HG02623 (cell line): ENCODE measurements at regions not wholly inside any gene's neighbourhood (a gene's known extent, or its start where the extent isn't known, plus 50 kb on each side); places are given as distances from the start of the nearest gene placed in this dataset.
"Not testable (repeated sequence)": the region's sequence is repeated elsewhere in the genome, so short reads cannot be mapped to it uniquely, and the experiment has no call there.

Experiments used
- ATAC-seq: cut with Tn5 transposase; IDR thresholded peaks from one replicate; pipeline ENCODE4 v1.9.1; 2021; ENCODE audit warnings: moderate library complexity; ENCODE audit not compliant: unreplicated experiment

- not testable (repeated sequence) for ATAC-seq
Measured at GRCh38 chr10:42533866-42534265, 104.5 kb downstream of the ZNF33B start.

GRCh38 chr10:42532996-42533395, 105.4 kb downstream of the ZNF33B start:
- ATAC-seq: no peak

- no peak for ATAC-seq
Measured at GRCh38 chr10:42523098-42523497, 115.3 kb downstream of the ZNF33B start.

GRCh38 chr10:42519761-42520460, 118.5 kb downstream of the ZNF33B start:
- no peak for ATAC-seq

GRCh38 chr10:42519079-42519478, 119.3 kb downstream of the ZNF33B start:
- no peak for ATAC-seq

- no peak for ATAC-seq
Measured at GRCh38 chr10:42513921-42514320, 124.4 kb downstream of the ZNF33B start.

- ATAC-seq: no peak
Measured at GRCh38 chr10:42491801-42492200, 146.6 kb downstream of the ZNF33B start.

- no peak for ATAC-seq
Measured at GRCh38 chr10:42491001-42491592, 147.3 kb downstream of the ZNF33B start.

- no peak for ATAC-seq
Measured at GRCh38 chr10:42490368-42490767, 148.0 kb downstream of the ZNF33B start.

GRCh38 chr10:42488416-42488815, 150.0 kb downstream of the ZNF33B start:
- ATAC-seq: no peak

- no peak for ATAC-seq
Measured at GRCh38 chr10:42482411-42482810, 156.0 kb downstream of the ZNF33B start.

GRCh38 chr10:42479057-42479456, 159.3 kb downstream of the ZNF33B start:
- ATAC-seq: no peak

GRCh38 chr10:42477170-42477569, 161.2 kb downstream of the ZNF33B start:
- no peak for ATAC-seq

GRCh38 chr10:42476101-42476500, 162.3 kb downstream of the ZNF33B start:
- no peak for ATAC-seq

- no peak for ATAC-seq
Measured at GRCh38 chr10:42475168-42476098, 162.9 kb downstream of the ZNF33B start.

- no peak for ATAC-seq
Measured at GRCh38 chr10:42454313-42454712, 184.1 kb downstream of the ZNF33B start.

- no peak for ATAC-seq
Measured at GRCh38 chr10:42431095-42431494, 207.3 kb downstream of the ZNF33B start.

GRCh38 chr10:42428534-42428933, 209.8 kb downstream of the ZNF33B start:
- ATAC-seq: no peak

- no peak for ATAC-seq
Measured at GRCh38 chr10:42422911-42423310, 215.5 kb downstream of the ZNF33B start.

GRCh38 chr10:42421812-42422211, 216.6 kb downstream of the ZNF33B start:
- no peak for ATAC-seq

GRCh38 chr10:42419789-42420188, 218.6 kb downstream of the ZNF33B start:
- ATAC-seq: no peak
